HG02884 (cell line): ENCODE measurements at regions not wholly inside any gene's neighbourhood (a gene's known extent, or its start where the extent isn't known, plus 50 kb on each side); places are given as distances from the start of the nearest gene placed in this dataset.
A peak's percentile ranks its signal among the peaks of the same experiment; 100 is the strongest.

Experiments
- ATAC-seq: cut with Tn5 transposase; IDR thresholded peaks from one replicate; pipeline ENCODE4 v1.9.1; 2021; ENCODE audit warnings: mild to moderate bottlenecking, moderate library complexity; ENCODE audit not compliant: unreplicated experiment

- ATAC-seq, result peak; percentile 98
Measured at GRCh38 chr9:84123648-84124406, 143.2 kb downstream of the RMI1 start.

DNA sequence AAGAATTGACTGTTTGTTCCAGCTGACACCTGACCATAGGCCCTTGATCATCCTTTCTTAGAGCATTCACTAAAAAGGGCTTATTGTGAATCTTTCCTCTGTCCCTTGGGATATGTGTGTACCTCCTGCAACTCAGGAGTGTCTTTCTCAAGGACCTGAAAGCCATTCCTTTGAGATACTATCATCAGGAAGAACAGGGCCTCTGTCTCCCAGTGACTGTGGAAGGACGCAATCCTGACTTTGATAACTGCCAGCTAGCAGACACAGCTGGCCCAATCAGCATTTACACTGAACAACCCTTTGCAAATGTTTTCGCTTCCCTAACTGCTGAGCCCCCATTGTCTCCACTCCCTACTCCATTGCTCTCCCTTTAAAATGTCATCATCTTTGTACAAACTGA lies 144.4 kb downstream of the RMI1 start:
- no peak for ATAC-seq

- no peak for ATAC-seq
Measured at GRCh38 chr9:84129529-84129928, 148.9 kb downstream of the RMI1 start.

GRCh38 chr9:84136119-84136868 lies 155.7 kb downstream of the RMI1 start:
- no peak for ATAC-seq

DNA sequence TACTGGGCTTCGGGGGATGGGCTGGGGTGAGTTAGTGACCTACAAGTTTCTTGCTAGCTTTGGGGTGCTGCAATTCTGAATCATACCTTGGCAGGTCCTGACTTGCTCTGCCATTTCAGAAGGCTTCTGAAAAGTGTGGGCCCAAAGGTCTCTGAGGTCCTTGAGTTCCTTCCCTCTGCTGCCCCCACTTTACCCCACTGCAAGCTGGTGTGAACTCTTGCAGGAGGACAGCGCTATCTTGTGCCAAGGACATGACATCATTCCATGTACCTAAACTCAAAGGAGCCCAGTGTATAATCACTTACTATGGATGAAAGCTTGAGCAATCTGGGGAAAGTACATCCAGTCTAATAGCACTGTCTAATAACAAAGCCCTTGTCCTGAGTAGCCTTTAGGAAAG lies 157.4 kb downstream of the RMI1 start:
- ATAC-seq, result no peak

DNA sequence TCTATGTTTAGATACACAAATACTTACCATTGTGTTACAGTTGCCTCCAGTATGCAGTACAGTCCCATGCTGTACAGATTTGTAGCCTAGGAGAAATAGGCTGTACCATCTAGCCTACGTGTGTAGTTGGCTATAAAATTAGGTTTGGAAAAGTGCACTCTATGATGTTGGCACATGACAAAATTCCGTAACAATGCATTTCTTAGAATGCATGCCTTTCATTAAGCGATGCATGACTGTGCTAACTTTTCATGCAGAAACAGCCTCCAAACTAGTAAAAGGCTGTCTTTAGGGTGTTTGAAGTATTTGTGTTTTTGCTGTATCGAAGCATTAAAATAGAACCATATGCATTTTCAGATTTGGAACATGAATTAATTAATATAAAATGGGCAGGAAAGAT lies 157.9 kb downstream of the RMI1 start:
- ATAC-seq, result no peak

DNA sequence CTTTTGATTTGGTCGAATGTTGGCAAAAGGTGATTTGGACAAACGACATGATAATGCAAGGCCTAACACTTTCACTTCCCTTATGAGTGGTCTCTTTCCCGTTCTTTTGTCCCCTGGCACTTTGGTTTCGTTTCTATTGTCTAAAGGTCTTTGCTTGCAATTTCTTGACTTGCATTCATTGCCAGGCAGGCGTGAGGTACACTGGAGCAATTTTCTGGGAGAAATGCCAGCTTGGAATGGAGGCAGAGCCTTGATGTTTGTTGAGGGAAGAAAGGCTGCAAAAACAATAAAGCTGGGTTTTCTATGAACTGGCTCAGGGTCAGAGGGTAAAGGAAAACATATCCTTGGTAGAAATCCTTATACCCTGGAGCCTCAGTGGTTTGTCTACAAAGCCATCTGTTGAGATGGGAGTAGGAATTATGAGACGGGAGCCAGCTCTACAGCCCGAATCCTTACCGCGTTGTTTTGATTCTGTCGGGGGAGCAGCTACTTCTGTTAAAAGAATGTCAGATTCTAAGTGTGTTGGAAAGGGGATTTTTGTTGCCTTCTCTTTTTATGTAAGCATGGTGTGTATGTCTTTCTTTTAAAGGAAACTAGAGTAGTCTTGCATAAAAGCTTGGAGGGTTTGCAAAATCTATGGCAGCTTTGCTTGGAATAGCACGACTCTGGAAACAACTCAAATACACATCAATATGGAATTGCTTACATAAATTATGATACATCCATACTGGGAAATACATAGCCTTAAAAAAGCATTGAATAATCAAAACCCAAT lies 158.9 kb downstream of the RMI1 start:
- ATAC-seq, result no peak

GRCh38 chr9:84140535-84141101 lies 160.0 kb downstream of the RMI1 start:
- no peak for ATAC-seq

- ATAC-seq, result no peak
Measured at GRCh38 chr9:84141741-84142370, 161.3 kb downstream of the RMI1 start.

- no peak for ATAC-seq
Measured at GRCh38 chr9:84145031-84145430, 164.4 kb downstream of the RMI1 start.

- no peak for ATAC-seq
Measured at GRCh38 chr9:84145780-84146179, 165.2 kb downstream of the RMI1 start.

DNA sequence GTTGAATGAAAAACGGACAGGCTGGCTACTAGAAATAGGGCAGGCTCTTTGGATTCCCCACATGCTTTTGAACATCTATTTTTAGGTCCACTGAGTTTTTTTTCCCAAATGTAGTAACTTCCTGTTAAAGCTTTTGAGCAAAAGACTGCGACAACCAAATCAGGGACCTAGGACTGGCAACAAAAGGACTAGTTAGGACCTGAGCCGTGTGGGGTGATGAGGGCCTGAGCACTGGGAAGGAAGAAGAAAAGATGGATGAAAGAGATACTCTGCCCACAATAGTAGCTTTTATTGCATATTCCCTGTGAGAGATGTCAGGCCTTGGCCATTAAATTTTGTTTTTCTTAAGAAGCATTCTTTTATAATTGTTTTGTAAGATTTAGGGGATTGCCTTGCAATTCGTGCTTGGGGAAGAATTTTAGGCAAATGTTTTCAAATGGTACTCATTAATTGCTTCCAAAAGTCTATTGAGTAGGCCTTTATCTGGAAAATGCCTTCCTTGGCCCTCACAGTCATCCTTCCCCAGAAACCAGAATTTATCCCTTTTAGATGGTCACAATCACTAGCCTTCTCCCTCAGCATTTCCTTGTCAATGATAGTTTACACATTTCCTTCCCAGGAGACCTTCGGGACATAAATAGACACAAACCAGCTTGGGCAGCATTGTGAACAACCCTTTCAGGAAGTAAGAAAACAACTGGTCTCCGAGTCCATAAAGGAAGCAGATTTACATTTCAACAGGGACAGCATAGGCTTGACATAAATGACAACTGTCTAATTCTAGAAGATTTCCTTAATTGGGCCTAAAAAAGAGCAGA lies 166.5 kb downstream of the RMI1 start:
- no peak for ATAC-seq

- no peak for ATAC-seq
Measured at GRCh38 chr9:84151236-84151635, 170.6 kb downstream of the RMI1 start.

GRCh38 chr9:84151640-84152039 lies 171.0 kb downstream of the RMI1 start:
- ATAC-seq, result no peak

- ATAC-seq, result no peak
Measured at GRCh38 chr9:84152204-84152603, 171.6 kb downstream of the RMI1 start.

DNA sequence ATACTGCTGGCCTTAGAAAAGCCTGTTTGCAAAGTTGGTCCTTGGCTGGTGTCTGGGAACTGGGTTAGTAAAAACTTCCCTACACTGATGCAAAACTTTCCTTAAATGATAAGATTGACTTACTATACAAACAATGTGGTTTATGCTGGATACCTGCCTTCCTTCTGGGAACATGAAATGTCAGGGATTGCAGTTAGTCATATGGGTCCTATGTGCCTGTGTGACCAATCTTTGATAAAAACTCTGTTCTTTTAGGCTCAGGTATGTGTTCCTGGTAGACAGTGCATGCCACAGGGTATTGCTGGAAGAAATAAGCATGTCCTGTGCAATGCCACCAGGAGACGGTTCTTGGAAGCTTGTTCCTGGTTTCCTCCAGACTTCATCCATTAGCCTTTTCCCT lies 173.3 kb downstream of the RMI1 start:
- no peak for ATAC-seq

DNA sequence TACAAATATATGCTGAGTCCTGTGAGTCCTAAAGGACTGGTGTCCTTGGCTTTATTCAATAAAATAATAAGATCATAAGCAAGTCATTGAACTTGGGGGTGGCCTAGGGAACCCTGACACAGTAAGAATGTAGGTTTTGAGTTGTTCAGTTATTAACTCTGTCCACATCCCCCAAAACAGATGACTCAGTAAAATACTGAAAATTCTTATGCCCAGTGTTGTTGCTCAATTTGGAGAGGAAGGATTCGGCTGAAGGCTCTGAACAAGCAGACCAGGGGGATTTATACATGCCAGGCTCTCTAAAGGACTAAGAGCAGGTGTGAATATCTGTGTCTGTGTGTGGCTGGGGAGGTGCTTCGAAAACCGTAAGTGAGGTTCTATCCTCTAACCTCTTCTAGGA lies 173.7 kb downstream of the RMI1 start:
- ATAC-seq, result no peak

DNA sequence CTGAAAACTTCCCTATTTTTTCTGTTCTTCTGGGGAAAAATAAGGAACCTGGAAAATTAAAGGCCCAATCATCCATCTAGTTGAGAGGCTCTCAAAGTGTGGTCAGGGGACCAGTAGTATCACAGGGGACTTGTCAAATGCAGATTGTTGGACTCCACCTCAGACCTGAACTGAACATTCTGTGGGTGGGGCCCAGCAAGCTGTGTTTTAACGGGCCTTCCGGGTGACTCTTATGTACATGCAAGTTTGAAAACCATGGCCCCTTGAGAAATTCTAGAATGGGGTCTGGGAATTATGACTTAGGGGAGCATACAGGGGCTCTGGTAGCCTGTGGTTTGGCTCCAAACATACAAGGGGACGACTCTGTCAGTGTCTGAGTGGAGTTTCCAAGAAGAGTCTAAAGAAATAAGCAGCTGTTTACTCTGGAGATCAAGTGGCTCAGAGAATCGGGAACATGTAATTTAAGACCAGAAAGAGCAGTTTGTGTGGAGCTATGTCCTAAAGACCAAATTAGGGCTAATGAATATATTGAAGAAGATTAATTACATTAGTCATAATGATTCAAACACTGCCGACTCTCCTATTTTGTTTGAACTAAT lies 177.4 kb downstream of the SLC28A3 start:
- no peak for ATAC-seq

DNA sequence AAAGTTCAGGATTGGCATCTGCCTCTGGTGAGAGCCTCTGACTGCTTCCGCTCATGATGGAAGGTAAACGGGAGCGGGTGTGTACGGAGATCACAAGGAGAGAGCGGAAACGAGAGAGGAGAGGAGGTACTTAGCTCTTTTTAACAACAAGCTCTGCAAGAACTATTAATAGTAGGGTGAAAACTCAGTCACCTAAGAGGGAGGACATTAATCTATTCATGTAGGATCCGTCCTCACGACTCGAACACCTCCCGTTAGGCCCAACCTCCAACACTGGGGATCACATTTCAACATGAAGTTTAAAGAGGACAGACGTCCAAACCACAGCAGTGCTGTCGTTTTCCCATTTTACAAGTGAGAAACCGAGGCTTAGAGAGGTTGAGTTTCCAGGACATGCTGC lies 173.7 kb downstream of the SLC28A3 start:
- no peak for ATAC-seq

- no peak for ATAC-seq
Measured at GRCh38 chr9:84169240-84169639, 171.3 kb downstream of the SLC28A3 start.
